Islet of Langerhans (tissue), 1 donor: ENCODE measurements at regions not wholly inside any gene's neighbourhood (a gene's known extent, or its start where the extent isn't known, plus 50 kb on each side); places are given as distances from the start of the nearest gene placed in this dataset.

ENCODE experiments used
- FAIRE-seq: peaks from one replicate; lab custom pipeline; 2011; peaks lifted over from hg19 to GRCh38; lab: Jason Lieb, UNC

- FAIRE-seq, result no peak
Measured at GRCh38 chr6:47116086-47116485, 74.0 kb upstream of the ADGRF1 start.

GRCh38 chr6:47114460-47114859 is 72.3 kb upstream of the ADGRF1 start:
- no peak for FAIRE-seq

GRCh38 chr6:47112317-47112716 is 70.2 kb upstream of the ADGRF1 start:
- no peak for FAIRE-seq

- FAIRE-seq, result no peak
Measured at GRCh38 chr6:47111685-47112084, 69.6 kb upstream of the ADGRF1 start.

GRCh38 chr6:47109281-47109680 is 67.1 kb upstream of the ADGRF1 start:
- no peak for FAIRE-seq

- FAIRE-seq, result no peak
Measured at GRCh38 chr6:47106721-47107197, 64.6 kb upstream of the ADGRF1 start.

- FAIRE-seq, result no peak
Measured at GRCh38 chr6:47106216-47106615, 64.1 kb upstream of the ADGRF1 start.

- no peak for FAIRE-seq
Measured at GRCh38 chr6:47105469-47106178, 63.5 kb upstream of the ADGRF1 start.

- FAIRE-seq, result no peak
Measured at GRCh38 chr6:47103931-47104330, 61.8 kb upstream of the ADGRF1 start.

GRCh38 chr6:47102331-47102730 is 60.2 kb upstream of the ADGRF1 start:
- no peak for FAIRE-seq

- FAIRE-seq, result no peak
Measured at GRCh38 chr6:47098570-47098993, 56.5 kb upstream of the ADGRF1 start.

- FAIRE-seq, result peak; percentile 80
Measured at GRCh38 chr6:47097092-47097945, 55.2 kb upstream of the ADGRF1 start.

- no peak for FAIRE-seq
Measured at GRCh38 chr6:47096211-47096895, 54.2 kb upstream of the ADGRF1 start.

GRCh38 chr6:47094241-47094925 is 52.3 kb upstream of the ADGRF1 start:
- no peak for FAIRE-seq

- FAIRE-seq, result no peak
Measured at GRCh38 chr6:47093169-47093568, 51.0 kb upstream of the ADGRF1 start.

GRCh38 chr6:47091886-47092668 is 49.9 kb upstream of the ADGRF1 start:
- FAIRE-seq, result no peak
